GM23338 (cell line): ENCODE measurements at regions not wholly inside any gene's neighbourhood (a gene's known extent, or its start where the extent isn't known, plus 50 kb on each side); places are given as distances from the start of the nearest gene placed in this dataset.

ENCODE experiments used
- ATAC-seq: fragments of 200-7000 bp; cut with Tn5 transposase; 3 replicates; pipeline ENCODE4 v1.9.1; 2020
- DNase-seq: peaks from one replicate; pipeline ENCODE4 v3.0.0-alpha.2; 2015; ENCODE audit warnings: low spot score
- H2AFZ ChIP-seq: fragments of 200-600 bp; sonication (generic); 2 replicates; pipeline ENCODE4 v1.8.0; 2016; ENCODE audit warnings: antibody characterized with exemption, mild to moderate bottlenecking, moderate library complexity
- H3F3A ChIP-seq: fragments of 200-600 bp; sonication (generic); replicated peaks from 2 replicates; pipeline ENCODE4 v1.8.0; 2017; ENCODE audit warnings: antibody characterized with exemption, mixed run types, low read depth
- H3K27ac ChIP-seq: fragments of 200-600 bp; sonication (generic); 2 replicates; pipeline ENCODE4 v1.6.1; 2016; ENCODE audit warnings: low read depth
- H3K27me3 ChIP-seq: fragments of 200-600 bp; sonication (generic); 2 replicates; pipeline ENCODE4 v1.8.0; 2016; ENCODE audit warnings: mild to moderate bottlenecking, mixed run types, moderate library complexity; ENCODE audit not compliant: insufficient read depth
- H3K36me3 ChIP-seq: fragments of 200-600 bp; sonication (generic); 2 replicates; pipeline ENCODE4 v1.8.0; 2016; ENCODE audit warnings: mild to moderate bottlenecking; ENCODE audit not compliant: insufficient read depth
- H3K4me1 ChIP-seq: fragments of 200-600 bp; sonication (generic); 2 replicates; pipeline ENCODE4 v1.8.0; 2016; ENCODE audit warnings: mild to moderate bottlenecking, moderate library complexity; ENCODE audit not compliant: insufficient read depth
- H3K4me2 ChIP-seq: fragments of 200-600 bp; sonication (generic); 2 replicates; pipeline ENCODE4 v1.7.1; 2017; ENCODE audit warnings: mixed run types
- H3K4me3 ChIP-seq: fragments of 200-600 bp; sonication (generic); 2 replicates; pipeline ENCODE4 v1.6.1; 2016; ENCODE audit warnings: mixed run types
- H3K79me2 ChIP-seq: fragments of 200-600 bp; sonication (generic); replicated peaks from 2 replicates; pipeline ENCODE4 v1.8.0; 2017; ENCODE audit warnings: mild to moderate bottlenecking; ENCODE audit not compliant: insufficient read depth
- H3K9me2 ChIP-seq: fragments of 200-600 bp; sonication (generic); 2 replicates; pipeline ENCODE4 v1.8.0; 2017; ENCODE audit not compliant: insufficient read depth
- H4K20me1 ChIP-seq: fragments of 200-600 bp; sonication (generic); replicated peaks from 2 replicates; pipeline ENCODE4 v1.8.0; 2017; ENCODE audit warnings: mild to moderate bottlenecking; ENCODE audit not compliant: insufficient read depth
- H3K27ac Mint-ChIP-seq: 2 replicates; pipeline ENCODE4 v1.8.0; 2020; ENCODE audit warnings: inconsistent platforms, mild to moderate bottlenecking, moderate library complexity, mixed read lengths
- H3K27me3 Mint-ChIP-seq: 3 replicates; pipeline ENCODE4 v1.8.0; 2022; ENCODE audit warnings: low read depth, mild to moderate bottlenecking, moderate library complexity, mixed read lengths, inconsistent platforms; ENCODE audit not compliant: insufficient read depth, poor library complexity
- H3K36me3 Mint-ChIP-seq: 3 replicates; pipeline ENCODE4 v1.8.0; 2021; ENCODE audit warnings: low read depth, mild to moderate bottlenecking, inconsistent platforms, moderate library complexity, mixed read lengths
- H3K4me1 Mint-ChIP-seq: 3 replicates; pipeline ENCODE4 v1.8.0; 2020; ENCODE audit warnings: mild to moderate bottlenecking, inconsistent platforms, mixed read lengths
- H3K4me3 Mint-ChIP-seq: 3 replicates; pipeline ENCODE4 v1.8.0; 2021; ENCODE audit warnings: moderate library complexity, mild to moderate bottlenecking, inconsistent platforms, mixed read lengths
- H3K9me3 Mint-ChIP-seq: 3 replicates; pipeline ENCODE4 v1.8.0; 2020; ENCODE audit warnings: moderate library complexity, mild to moderate bottlenecking, inconsistent platforms, mixed read lengths
- CREB1 ChIP-seq: fragments of 250-450 bp; sonication (Bioruptor Pico); IDR thresholded peaks from 2 replicates; pipeline ENCODE4 v1.5.0; 2020; ENCODE audit warnings: low read depth, mild to moderate bottlenecking, moderate library complexity
- EZH2 ChIP-seq: fragments of 200-600 bp; sonication (generic); IDR thresholded peaks from one replicate; pipeline ENCODE4 v1.8.0; 2017; ENCODE audit warnings: antibody characterized with exemption, mild to moderate bottlenecking, low read depth; ENCODE audit not compliant: unreplicated experiment
- JUNB ChIP-seq: IDR thresholded peaks from one replicate; pipeline ENCODE4 v1.6.1; 2016; ENCODE audit warnings: antibody characterized with exemption; ENCODE audit not compliant: unreplicated experiment
- NANOG ChIP-seq: IDR thresholded peaks from 2 replicates; pipeline ENCODE4 v1.6.1; 2016; ENCODE audit warnings: antibody characterized with exemption, borderline replicate concordance
- STAT1 ChIP-seq: IDR thresholded peaks from one replicate; pipeline ENCODE4 v1.6.1; 2016; ENCODE audit warnings: antibody characterized with exemption; ENCODE audit not compliant: unreplicated experiment
- ZNF462 ChIP-seq: fragments of 250-450 bp; sonication (Bioruptor Pico); IDR thresholded peaks from 2 replicates; pipeline ENCODE4 v1.5.0; 2020; ENCODE audit warnings: mild to moderate bottlenecking, moderate library complexity
- TF ChIP-seq, protein P1 (sequence below): IDR thresholded peaks from 2 replicates; pipeline ENCODE4 v1.6.1; 2016; ENCODE audit warnings: antibody characterized with exemption

- TF ChIP-seq ZNF462 (CRISPR knock-in tag), result no peak
Observed at GRCh38 chr5:86137297-86137696, 480.4 kb upstream of the COX7C start (continued).

DNA sequence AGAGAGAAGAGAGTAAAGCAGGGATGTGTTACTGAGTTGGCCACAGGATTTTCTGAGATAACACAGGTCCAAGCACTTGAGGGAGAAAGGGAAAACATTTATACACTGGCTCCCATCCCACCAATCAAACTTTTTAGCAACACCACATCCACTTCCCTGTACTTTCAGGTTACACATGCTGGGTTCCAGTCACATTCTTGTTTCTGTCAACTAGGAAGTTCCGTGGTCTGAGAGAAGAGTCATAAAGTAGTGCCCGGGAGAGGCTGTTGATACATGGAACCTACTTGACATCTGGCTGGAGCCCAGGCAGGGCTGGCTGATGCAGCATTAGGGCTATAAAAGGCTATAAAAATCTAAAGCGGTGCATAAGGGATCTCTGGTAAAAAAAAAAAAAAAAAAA lies 473.9 kb upstream of the COX7C start:
- H3K36me3 ChIP-seq, result no peaks in the 10 kb centered on the region

More for the DNA sequence above, 473.9 kb upstream of the COX7C start:
- Histone ChIP-seq H3K4me1 (no peaks in the 10 kb centered on the region), H3K27ac (no peak overlapping the region), H3K4me3 (no peak overlapping the region), H3K27me3 (no peaks in the 10 kb centered on the region), H3F3A (no peaks in the 10 kb centered on the region), H3K4me2 (no peak overlapping the region), H2AFZ (no peak overlapping the region; the same call in 1 of the 2 replicates), H4K20me1 (no peaks in the 10 kb centered on the region), H3K79me2 (no peaks in the 10 kb centered on the region), H3K9me2 (peaks cover under 1% of the 10 kb centered on the region; the same call in 1 of the 2 replicates)
- no peak overlapping the region for H3K4me3 Mint-ChIP-seq
- H3K4me1 Mint-ChIP-seq, result no peaks in the 10 kb centered on the region
- DNase-seq (no peak), ATAC-seq (no peak)
- TF ChIP-seq, protein P1, sequence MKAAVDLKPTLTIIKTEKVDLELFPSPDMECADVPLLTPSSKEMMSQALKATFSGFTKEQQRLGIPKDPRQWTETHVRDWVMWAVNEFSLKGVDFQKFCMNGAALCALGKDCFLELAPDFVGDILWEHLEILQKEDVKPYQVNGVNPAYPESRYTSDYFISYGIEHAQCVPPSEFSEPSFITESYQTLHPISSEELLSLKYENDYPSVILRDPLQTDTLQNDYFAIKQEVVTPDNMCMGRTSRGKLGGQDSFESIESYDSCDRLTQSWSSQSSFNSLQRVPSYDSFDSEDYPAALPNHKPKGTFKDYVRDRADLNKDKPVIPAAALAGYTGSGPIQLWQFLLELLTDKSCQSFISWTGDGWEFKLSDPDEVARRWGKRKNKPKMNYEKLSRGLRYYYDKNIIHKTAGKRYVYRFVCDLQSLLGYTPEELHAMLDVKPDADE, result no peak
- TF ChIP-seq JUNB (no peak), EZH2 (no peak), STAT1 (no peak), CREB1 (CRISPR knock-in tag) (no peak), NANOG (no peak)
- H3K36me3 Mint-ChIP-seq, result no peaks in the 10 kb centered on the region
- H3K9me3 Mint-ChIP-seq, result peaks cover 6% of the 10 kb centered on the region; the same call in 2 of the 3 replicates
- no peaks in the 10 kb centered on the region for H3K27me3 Mint-ChIP-seq
- H3K27ac Mint-ChIP-seq, result no peak overlapping the region
